ENCODE measurements at regions not wholly inside any gene's neighbourhood (a gene's known extent, or its start where the extent isn't known, plus 50 kb on each side); places are given as distances from the start of the nearest gene placed in this dataset.
"Not testable (repeated sequence)": the region's sequence is repeated elsewhere in the genome, so short reads cannot be mapped to it uniquely, and the experiment has no call there.

GRCh38 chr9:74092491-74092834 lies 404.7 kb upstream of the RORB start:
- no peak for TF ChIP-seq CTCF (IDR thresholded peaks at IDR 0.05; ENCODE audit: extremely low read depth, insufficient read depth, missing control alignments)
- DNase-seq (ENCODE audit: low spot score): no peak
- in situ Hi-C loops (cut with MboI; ENCODE audit: low pct_unique_long_range_greater_than_20kb, low sequenced_read_pairs, unreplicated experiment): no loop called here

GRCh38 chr9:74094037-74094436 lies 403.1 kb upstream of the RORB start:
- DNase-seq (ENCODE audit: low spot score); in situ Hi-C loops (cut with MboI; ENCODE audit: low pct_unique_long_range_greater_than_20kb, low sequenced_read_pairs, unreplicated experiment): not testable (repeated sequence)

- in situ Hi-C loops (cut with MboI; ENCODE audit: low pct_unique_long_range_greater_than_20kb, low sequenced_read_pairs, unreplicated experiment): no loop called here
- TF ChIP-seq CTCF (IDR thresholded peaks at IDR 0.05; ENCODE audit: extremely low read depth, insufficient read depth, missing control alignments): no peak
- no peak for DNase-seq (ENCODE audit: low spot score)
These were observed 402.4 kb upstream of the RORB start for GRCh38 chr9:74094766-74095165.

- in situ Hi-C loops (cut with MboI; ENCODE audit: low pct_unique_long_range_greater_than_20kb, low sequenced_read_pairs, unreplicated experiment): no loop called here
- no peak for DNase-seq (ENCODE audit: low spot score)
- TF ChIP-seq CTCF (IDR thresholded peaks at IDR 0.05; ENCODE audit: extremely low read depth, insufficient read depth, missing control alignments): no peak
These were observed 401.2 kb upstream of the RORB start for GRCh38 chr9:74095925-74096324.

- TF ChIP-seq CTCF (IDR thresholded peaks at IDR 0.05; ENCODE audit: extremely low read depth, insufficient read depth, missing control alignments): no peak
- no peak for DNase-seq (ENCODE audit: low spot score)
- in situ Hi-C loops (cut with MboI; ENCODE audit: low pct_unique_long_range_greater_than_20kb, low sequenced_read_pairs, unreplicated experiment): no loop called here
These were observed 400.7 kb upstream of the RORB start for GRCh38 chr9:74096420-74096819.

- DNase-seq (ENCODE audit: low spot score): no peak
- in situ Hi-C loops (cut with MboI; ENCODE audit: low pct_unique_long_range_greater_than_20kb, low sequenced_read_pairs, unreplicated experiment): no loop called here
- TF ChIP-seq CTCF (IDR thresholded peaks at IDR 0.05; ENCODE audit: extremely low read depth, insufficient read depth, missing control alignments): no peak
These were observed 397.1 kb upstream of the RORB start for GRCh38 chr9:74100042-74100441.

- in situ Hi-C loops (cut with MboI; ENCODE audit: low pct_unique_long_range_greater_than_20kb, low sequenced_read_pairs, unreplicated experiment); DNase-seq (ENCODE audit: low spot score): not testable (repeated sequence)
These were observed 395.0 kb upstream of the RORB start for GRCh38 chr9:74102148-74102547.

- no peak for TF ChIP-seq CTCF (IDR thresholded peaks at IDR 0.05; ENCODE audit: extremely low read depth, insufficient read depth, missing control alignments)
- no peak for DNase-seq (ENCODE audit: low spot score)
- in situ Hi-C loops (cut with MboI; ENCODE audit: low pct_unique_long_range_greater_than_20kb, low sequenced_read_pairs, unreplicated experiment): no loop called here
These were observed 394.4 kb upstream of the RORB start for GRCh38 chr9:74102702-74103101.
